Left hindlimb (tissue), 1 donor: ENCODE measurements at regions not wholly inside any gene's neighbourhood (a gene's known extent, or its start where the extent isn't known, plus 50 kb on each side); places are given as distances from the start of the nearest gene placed in this dataset.
A peak's percentile ranks its signal among the peaks of the same experiment; 100 is the strongest.

Source experiments
- DNase-seq: peaks from one replicate; pipeline ENCODE4 v3.0.0-alpha.2; 2018

DNA sequence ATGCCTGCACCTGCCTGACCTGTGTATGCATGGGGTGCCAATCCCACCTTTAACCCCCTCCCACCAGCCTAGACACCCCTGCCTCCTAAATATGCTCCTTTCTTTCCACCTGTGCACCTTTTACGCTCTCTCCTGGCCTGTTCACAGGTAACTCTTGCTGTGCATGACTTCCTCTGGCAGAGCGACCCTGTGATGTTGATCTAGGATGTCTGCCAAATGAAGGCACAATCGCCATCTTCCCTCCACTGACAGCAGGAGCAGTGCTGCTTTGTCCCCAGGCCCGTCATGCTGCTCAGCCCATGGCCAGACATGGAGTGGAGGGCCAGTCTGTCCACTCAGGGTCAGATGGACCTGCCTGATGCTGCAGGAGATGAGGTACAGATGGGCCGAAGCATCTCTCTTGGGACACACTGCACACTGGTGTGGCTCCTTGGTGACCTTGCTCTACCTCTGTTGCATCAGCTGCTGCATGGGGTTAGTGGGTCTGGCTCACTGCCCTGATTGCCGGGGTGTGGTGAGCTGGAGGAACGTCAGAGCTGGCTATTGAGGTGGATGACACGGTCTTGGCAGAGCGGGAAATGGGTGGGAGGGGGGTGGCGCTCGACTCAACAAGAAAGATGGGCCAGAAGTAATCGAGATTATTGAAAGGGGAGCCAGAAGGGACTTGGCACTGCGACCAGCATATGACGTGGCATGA is 101.7 kb upstream of the PITX1 start:
- peak; percentile 64 for DNase-seq

DNA sequence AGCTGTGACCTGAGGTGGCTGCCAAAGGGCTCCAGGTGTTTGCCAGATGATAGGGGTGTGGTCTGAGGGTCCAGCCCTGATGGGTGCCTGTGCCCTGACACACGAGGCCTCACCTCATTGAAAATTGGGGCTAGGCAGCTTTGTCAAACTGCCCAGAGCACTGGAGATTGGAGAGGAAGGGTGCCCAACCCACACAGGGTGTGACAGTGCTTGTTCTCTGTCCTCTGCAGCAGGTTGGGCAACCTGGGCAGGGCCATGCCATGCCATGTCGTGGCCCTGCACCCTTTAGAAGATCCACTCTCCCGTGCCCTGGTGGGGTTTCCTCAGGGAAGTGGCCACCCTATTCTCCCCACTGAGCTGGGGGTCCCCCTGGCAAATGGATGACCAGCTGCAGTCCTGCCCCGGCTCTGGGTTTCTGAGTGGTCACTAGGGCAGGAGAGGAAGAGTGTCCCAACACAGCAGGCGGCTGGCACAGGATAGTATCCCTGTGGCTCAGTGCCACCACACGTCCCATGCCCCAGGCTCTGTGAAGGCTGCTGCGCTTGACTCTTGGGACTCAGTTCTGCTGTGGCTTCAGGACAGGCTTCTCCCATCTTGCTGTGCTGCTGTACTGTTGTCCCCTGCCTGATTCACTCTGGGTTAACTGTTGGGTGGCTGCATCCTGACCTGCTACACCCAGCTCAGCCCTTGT is 100.8 kb upstream of the PITX1 start:
- DNase-seq = peak; percentile 16

DNA sequence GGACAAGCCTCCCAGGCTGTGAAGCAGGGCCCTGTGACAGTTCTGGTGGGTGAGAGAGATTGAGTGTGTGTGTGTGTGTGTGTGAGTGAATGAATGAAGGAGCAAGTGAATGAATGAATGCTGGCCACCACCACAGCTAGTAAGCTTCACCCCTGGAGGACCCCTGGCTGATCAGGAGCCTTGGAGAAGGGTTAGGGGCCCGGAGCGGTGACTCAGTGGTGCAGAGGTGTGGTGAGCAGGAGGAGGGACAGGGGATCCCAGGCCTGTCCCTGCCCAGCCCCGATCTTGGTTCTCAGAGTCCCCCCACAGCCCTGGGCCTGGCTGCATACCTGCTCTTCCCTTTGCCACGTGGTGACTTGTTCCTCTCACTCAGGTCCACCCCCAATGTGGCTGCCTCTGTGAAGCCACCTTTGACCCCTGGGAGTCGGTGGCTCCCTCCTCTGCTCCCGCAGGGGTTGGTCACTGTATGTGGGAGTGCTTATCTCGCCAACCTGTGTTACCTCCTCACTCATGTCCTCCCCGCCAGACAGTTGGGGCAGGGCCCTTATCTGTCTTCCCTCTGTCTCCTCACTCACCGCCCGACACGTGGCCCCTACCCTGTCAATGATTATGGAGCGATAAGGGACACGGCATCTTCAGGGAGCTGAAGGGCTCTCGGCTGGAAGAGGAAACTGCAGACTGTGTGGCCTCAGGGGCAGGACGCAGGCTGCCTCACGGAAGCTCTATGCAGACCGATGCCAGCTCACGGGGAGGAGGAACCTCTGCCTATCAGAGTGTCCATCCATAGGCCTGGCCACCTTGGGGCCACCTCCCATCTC is 99.9 kb upstream of the PITX1 start:
- no peak for DNase-seq

GRCh38 chr5:135133181-135133580 is 99.2 kb upstream of the PITX1 start:
- DNase-seq = no peak

GRCh38 chr5:135131801-135132680 is 98.0 kb upstream of the PITX1 start:
- no peak for DNase-seq

DNA sequence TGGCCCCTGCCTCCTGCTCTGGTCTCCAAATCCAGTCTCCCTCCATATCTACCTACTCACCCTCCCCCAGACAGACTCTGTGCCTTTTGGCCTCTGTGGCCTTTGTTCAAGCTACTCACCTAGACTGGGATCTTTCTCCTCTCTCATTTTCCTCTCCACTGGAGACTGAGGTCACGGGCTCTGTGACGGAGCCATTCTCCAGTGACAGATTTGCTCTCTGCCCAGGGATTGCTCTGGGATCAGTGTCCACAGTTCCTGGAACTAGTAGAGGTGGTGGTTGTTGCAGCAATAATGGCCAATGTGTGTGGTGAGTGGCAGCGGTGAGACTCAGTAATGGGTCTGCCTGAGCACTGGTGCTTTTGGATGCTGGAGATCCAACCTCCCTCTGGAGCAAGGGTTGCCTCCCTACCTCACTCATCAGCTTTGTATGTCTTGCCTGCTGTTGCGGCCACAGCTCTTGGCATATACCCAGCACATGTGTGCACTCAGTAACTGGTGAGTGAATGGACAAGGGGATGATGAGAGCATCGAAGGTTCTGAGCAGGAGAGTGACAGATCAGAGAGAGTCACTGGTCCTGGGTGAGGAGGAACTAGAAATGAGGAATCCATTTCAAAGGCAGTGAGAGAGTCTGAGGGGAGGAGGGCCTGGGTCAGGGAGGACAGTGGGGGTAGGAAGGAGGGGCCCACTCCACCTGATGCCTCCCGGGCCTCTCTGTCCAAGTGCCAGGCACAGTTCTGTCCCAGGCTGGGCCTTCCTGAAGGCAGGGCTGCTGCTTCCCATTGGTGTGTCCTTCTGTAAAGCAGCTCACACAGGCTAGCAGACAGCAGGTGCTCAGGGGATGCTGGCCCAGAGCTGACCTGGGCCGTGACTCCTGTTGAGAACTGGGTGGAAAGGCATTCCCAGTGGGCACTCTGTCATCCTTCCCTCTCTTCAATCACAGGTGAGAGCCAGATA is 96.5 kb upstream of the PITX1 start:
- DNase-seq = no peak

- no peak for DNase-seq
These were observed 95.3 kb upstream of the PITX1 start for GRCh38 chr5:135129307-135129706.

DNA sequence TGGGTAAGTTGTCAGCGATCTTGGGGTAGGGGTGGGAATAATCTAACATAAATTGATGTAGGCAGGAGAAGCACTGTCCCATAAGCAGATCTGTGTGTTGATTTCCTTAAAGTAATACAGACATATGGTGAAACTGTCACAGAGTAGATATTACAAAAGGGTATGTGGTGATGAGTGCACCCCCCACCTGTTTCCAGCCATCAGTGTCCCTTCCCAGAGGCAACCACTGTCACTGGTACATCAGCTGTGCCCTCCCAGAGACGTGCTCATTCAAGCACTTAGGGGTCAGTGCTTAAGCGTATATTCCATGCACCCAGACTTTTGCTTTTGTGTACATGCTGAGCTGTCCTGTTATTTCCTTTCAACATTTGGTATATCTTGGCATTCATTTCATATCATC is 94.3 kb upstream of the PITX1 start:
- DNase-seq = no peak

DNA sequence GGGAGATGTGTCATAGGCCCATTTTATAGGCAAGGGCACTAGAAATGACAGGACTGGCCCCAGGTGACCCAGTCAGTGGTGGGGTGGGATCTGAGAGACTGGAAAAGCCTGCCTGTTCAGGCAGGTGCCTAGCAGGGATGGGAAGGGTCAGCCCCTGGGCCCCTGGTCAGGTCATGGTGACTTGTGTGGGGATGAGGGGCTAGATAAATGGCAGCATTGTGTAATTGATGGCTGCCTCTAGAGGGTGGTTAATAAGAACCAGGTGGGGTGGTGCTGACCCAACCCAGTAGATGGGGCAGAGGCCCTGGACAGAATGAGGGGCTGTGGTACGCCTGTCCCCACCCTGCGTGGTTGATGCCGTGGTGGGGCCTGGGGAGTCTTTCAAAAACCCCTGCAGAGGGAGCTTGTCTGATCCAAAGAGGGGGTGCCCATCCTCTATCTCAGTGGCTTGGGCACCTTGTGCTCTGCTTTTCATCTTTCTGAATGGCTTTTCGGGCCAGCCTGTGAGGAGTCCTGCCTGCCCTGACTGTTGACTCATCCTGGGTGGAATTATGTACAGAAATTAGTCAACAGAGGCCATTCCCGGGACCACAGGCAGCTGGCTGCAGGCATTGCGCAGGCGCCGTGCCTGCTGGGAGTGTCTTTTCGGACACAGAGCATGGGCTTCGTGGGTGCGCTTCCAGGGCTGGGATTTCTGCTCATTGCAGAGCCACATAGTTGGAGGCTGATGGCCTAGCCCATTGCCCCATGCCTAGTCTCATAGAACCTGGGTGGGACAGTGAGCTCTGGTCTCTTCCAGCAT is 93.6 kb upstream of the PITX1 start:
- no peak for DNase-seq

DNA sequence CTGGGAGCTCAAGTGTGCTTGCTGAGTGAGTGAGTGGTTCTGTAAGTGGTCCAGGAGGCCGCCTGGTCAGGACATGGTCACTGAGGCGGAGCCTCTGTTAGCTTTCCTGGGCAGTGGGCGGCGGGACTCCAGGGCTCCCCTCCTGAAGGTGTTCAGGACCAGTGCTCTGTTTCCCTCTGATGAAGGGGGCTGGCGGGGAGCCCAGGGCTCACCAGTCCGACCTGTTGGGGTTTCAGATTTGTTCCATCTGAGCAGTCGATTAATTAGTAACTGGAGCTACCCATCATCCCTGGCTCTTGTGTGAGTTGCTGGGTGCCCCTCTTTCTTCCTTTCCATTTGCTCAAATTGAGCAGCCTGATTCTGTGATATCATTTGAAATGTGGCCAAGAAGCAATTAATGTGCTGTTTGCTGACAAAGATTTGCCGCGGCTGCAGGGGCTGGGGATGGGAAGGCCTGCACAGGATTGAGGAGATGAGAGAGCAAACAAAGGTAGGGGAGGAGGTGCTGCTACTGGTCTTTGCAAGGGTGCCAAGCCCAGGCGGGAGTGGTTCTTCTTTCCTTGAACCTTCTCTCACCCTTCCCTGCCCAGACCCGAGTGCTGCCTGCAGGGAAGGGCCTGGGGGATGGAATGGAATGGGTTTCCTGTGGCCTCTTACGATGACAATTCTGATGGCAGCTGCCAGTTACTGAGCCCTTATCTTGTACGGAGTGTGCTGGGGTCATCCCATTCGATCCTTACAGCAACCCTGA is 92.8 kb upstream of the PITX1 start:
- no peak for DNase-seq

DNA sequence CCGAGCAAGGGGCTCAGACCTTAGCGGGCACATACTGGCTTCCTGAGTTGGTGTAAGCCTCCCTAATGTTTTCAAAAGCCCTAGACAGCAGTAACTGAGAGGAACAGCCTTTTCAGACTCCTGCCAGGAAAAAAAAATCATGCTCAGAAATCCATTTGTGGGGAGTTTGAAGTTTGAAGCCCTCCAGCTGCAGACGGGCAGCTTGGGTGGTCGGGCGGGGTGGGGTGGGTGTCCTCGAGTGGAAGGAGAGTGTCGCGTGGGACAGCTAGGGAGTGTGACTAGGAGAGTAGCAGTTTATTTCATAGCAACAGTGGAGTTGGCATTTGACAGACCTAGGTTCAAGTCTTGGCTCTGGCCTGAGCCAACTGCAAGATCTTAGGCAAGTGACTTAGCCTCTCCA is 90.7 kb upstream of the PITX1 start:
- DNase-seq = no peak

GRCh38 chr5:135124128-135124527 is 90.1 kb upstream of the PITX1 start:
- no peak for DNase-seq

- DNase-seq = no peak
These were observed 88.8 kb upstream of the PITX1 start for GRCh38 chr5:135122797-135123196.

DNA sequence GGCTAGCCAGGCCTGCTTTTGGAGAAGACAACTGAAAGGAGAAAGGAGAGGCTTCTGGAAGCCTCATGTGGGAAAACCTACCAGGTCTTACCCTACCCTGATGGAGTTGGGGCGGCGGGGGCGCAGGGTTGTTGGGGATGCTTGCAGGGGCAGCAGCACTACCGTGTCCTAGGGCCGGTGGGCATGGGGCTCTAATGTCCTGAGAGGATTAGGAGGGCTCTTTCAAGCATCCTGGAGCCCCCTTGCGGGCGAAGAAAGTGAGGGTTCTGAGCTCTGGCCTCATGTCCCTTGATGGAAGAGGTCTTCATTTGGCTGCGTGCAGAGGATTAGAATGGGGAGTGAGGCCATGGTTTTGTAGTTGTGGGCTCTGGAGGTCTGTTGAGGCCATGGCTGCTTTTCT is 86.9 kb upstream of the PITX1 start:
- no peak for DNase-seq

- no peak for DNase-seq
These were observed 85.5 kb upstream of the PITX1 start for GRCh38 chr5:135119481-135119880.

DNA sequence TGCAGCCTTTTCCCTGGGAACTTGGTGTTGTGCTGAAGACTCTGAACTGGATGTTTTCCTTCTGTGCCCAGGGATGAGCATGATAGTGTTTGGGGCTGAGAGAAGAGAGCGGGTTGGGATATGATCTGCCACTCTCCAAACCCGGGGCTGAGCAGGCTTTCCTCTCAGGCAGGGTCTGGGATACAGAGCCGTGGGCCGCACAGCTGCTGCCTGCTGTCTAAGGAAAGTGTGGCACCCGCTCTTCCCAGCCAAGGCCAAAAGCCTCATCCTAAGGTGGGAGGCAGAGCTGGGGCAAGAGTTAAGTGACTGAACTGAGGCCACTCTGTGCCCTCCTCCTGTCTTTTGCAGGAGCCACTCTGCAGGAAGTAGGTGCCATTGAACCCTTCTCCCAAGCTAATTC is 83.6 kb upstream of the PITX1 start:
- no peak for DNase-seq

DNA sequence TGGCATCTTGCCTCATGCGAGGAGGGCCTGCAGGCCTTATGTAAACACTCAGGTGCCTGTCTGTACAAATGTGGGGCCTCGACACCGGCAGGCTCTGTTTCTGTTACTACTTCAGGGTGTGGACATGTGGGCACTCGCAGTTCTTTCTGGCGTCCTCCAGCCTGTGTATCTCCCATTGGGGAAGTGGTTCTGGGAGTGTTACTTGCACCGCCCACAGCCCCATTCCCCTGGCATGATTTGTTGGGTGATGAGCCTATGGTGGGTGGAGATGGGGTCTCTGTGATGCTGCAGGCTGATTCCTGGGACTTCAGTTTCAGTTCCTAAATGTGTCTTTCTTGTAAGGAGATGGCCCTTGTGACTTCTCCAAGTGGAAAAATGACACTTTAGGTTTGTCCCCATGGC is 82.1 kb upstream of the PITX1 start:
- no peak for DNase-seq

GRCh38 chr5:135115591-135115990 is 81.6 kb upstream of the PITX1 start:
- no peak for DNase-seq

DNA sequence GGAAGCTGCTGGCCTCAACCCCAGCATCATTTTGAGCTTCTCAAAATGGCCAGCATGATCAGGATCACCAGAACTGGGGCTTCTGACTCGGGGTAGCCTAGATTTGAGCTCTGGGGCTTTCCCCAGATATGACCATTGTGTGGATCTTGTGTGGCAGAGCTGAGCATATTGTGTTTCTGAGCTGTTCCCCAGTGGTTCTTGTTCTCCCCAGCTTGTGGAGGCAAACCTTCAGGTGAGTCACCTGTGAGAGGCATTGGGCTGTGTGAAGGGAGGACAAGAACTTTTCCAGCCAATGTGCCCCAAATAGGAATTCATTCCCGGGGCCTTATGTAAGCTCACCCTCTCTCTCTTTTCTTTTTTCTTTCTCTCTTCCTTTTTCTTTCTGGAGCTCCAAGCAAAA is 80.7 kb upstream of the PITX1 start:
- no peak for DNase-seq
